SK-N-SH (cell line): ENCODE measurements at regions not wholly inside any gene's neighbourhood (a gene's known extent, or its start where the extent isn't known, plus 50 kb on each side); places are given as distances from the start of the nearest gene placed in this dataset.

Experiments used
- NFIC ChIP-seq: IDR thresholded peaks from 2 replicates; pipeline ENCODE4 v1.4.0; 2012; ENCODE audit warnings: borderline replicate concordance
- RAD21 ChIP-seq: IDR thresholded peaks from 2 replicates; pipeline ENCODE4 v1.6.1; 2012; ENCODE audit warnings: mild to moderate bottlenecking, low read length
- RCOR1 ChIP-seq: fragments of 150-350 bp; IDR thresholded peaks from 2 replicates; pipeline ENCODE4 v1.6.1; 2017; ENCODE audit warnings: antibody characterized with exemption, low read length
- RXRA ChIP-seq: IDR thresholded peaks from 2 replicates; pipeline ENCODE4 v1.4.0; 2012; ENCODE audit warnings: low read depth, mild to moderate bottlenecking, borderline replicate concordance
- TF ChIP-seq, protein P1 (sequence below): fragments of 200-600 bp; sonication (generic); IDR thresholded peaks from 2 replicates; pipeline ENCODE4 v1.6.1; 2017; ENCODE audit warnings: antibody characterized with exemption, mild to moderate bottlenecking, moderate library complexity
- TF ChIP-seq, protein P2 (sequence below): IDR thresholded peaks from 2 replicates; pipeline ENCODE4 v1.4.0; 2012; ENCODE audit warnings: low read depth, borderline replicate concordance
- TF ChIP-seq, protein P3 (sequence below): IDR thresholded peaks from 2 replicates; pipeline ENCODE4 v1.4.0; 2012; ENCODE audit warnings: low read depth

DNA sequence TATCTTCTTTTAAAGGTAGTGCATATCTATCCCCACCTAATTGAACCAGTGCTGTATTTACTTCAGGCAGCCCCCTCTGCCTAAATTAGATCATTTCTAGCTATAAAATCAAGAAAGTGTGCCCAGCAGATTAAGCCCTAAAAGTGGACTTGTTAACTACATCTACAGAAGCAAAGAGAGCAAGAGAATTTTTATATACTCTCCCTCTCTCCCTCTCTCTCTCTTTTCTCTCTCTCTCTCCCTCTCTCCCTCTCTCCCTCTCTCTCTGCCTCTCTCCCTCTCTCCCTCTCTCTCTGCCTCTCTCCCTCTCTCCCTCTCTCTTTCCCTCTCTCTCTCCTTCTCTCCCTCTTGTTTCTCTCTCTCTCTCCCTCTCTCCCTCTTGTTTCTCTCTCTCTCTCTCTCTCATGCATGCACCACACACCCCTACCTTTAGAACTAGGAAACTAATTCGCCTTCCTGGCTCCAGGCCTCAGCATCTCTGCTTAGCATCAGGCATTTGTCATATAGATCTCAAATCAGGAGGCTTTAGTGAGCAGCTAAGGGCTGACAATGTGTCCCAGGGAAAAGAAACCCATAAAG, 71.4 kb downstream of the FOXA2 start:
- TF ChIP-seq, protein P1, sequence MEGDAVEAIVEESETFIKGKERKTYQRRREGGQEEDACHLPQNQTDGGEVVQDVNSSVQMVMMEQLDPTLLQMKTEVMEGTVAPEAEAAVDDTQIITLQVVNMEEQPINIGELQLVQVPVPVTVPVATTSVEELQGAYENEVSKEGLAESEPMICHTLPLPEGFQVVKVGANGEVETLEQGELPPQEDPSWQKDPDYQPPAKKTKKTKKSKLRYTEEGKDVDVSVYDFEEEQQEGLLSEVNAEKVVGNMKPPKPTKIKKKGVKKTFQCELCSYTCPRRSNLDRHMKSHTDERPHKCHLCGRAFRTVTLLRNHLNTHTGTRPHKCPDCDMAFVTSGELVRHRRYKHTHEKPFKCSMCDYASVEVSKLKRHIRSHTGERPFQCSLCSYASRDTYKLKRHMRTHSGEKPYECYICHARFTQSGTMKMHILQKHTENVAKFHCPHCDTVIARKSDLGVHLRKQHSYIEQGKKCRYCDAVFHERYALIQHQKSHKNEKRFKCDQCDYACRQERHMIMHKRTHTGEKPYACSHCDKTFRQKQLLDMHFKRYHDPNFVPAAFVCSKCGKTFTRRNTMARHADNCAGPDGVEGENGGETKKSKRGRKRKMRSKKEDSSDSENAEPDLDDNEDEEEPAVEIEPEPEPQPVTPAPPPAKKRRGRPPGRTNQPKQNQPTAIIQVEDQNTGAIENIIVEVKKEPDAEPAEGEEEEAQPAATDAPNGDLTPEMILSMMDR: no peak
- TF ChIP-seq RCOR1 (no peak), RAD21 (no peak), RXRA (no peak), NFIC (no peak)
- TF ChIP-seq, protein P2, sequence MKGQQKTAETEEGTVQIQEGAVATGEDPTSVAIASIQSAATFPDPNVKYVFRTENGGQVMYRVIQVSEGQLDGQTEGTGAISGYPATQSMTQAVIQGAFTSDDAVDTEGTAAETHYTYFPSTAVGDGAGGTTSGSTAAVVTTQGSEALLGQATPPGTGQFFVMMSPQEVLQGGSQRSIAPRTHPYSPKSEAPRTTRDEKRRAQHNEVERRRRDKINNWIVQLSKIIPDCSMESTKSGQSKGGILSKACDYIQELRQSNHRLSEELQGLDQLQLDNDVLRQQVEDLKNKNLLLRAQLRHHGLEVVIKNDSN: no peak
- TF ChIP-seq, protein P3, sequence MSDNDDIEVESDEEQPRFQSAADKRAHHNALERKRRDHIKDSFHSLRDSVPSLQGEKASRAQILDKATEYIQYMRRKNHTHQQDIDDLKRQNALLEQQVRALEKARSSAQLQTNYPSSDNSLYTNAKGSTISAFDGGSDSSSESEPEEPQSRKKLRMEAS: no peak
